A172 (cell line): ENCODE measurements at regions not wholly inside any gene's neighbourhood (a gene's known extent, or its start where the extent isn't known, plus 50 kb on each side); places are given as distances from the start of the nearest gene placed in this dataset.
"Not testable (repeated sequence)": the region's sequence is repeated elsewhere in the genome, so short reads cannot be mapped to it uniquely, and the experiment has no call there.

ENCODE experiments used
- DNase-seq: peaks from one replicate; pipeline ENCODE4 v3.0.0-alpha.2; 2015; ENCODE audit warnings: low spot score

- DNase-seq: not testable (repeated sequence)
Measured at GRCh38 chr7:36065563-36066342, 87.3 kb upstream of the EEPD1 start.

GRCh38 chr7:36066343-36066664, 86.8 kb upstream of the EEPD1 start:
- DNase-seq: no peak

- DNase-seq: no peak
Measured at GRCh38 chr7:36070230-36070629, 82.8 kb upstream of the EEPD1 start.

GRCh38 chr7:36071605-36072004, 81.4 kb upstream of the EEPD1 start:
- DNase-seq: no peak

- DNase-seq: no peak
Measured at GRCh38 chr7:36072620-36073019, 80.4 kb upstream of the EEPD1 start.

- no peak for DNase-seq
Measured at GRCh38 chr7:36075561-36075960, 77.5 kb upstream of the EEPD1 start.

GRCh38 chr7:36076074-36076473, 77.0 kb upstream of the EEPD1 start:
- DNase-seq: no peak

- no peak for DNase-seq
Measured at GRCh38 chr7:36078816-36079360, 74.2 kb upstream of the EEPD1 start.

- no peak for DNase-seq
Measured at GRCh38 chr7:36079446-36080025, 73.5 kb upstream of the EEPD1 start.

- DNase-seq: no peak
Measured at GRCh38 chr7:36080843-36081242, 72.2 kb upstream of the EEPD1 start.

- DNase-seq: no peak
Measured at GRCh38 chr7:36082216-36082615, 70.8 kb upstream of the EEPD1 start.

GRCh38 chr7:36082910-36083309, 70.1 kb upstream of the EEPD1 start:
- DNase-seq: no peak

- DNase-seq: no peak
Measured at GRCh38 chr7:36083626-36084380, 69.3 kb upstream of the EEPD1 start.

- peak; percentile 41 for DNase-seq
Measured at GRCh38 chr7:36084485-36085091, 68.5 kb upstream of the EEPD1 start.

GRCh38 chr7:36085096-36085495, 68.0 kb upstream of the EEPD1 start:
- DNase-seq: no peak

- no peak for DNase-seq
Measured at GRCh38 chr7:36086571-36086970, 66.5 kb upstream of the EEPD1 start.

GRCh38 chr7:36088553-36088952, 64.5 kb upstream of the EEPD1 start:
- no peak for DNase-seq

- DNase-seq: no peak
Measured at GRCh38 chr7:36088966-36089365, 64.1 kb upstream of the EEPD1 start.

- no peak for DNase-seq
Measured at GRCh38 chr7:36090976-36091873, 61.8 kb upstream of the EEPD1 start.

- no peak for DNase-seq
Measured at GRCh38 chr7:36091874-36092176, 61.2 kb upstream of the EEPD1 start.

- DNase-seq: no peak
Measured at GRCh38 chr7:36092221-36092771, 60.8 kb upstream of the EEPD1 start.
